Esophagus muscularis mucosa (tissue), 3 donors: ENCODE measurements at regions not wholly inside any gene's neighbourhood (a gene's known extent, or its start where the extent isn't known, plus 50 kb on each side); places are given as distances from the start of the nearest gene placed in this dataset.

Source experiments
- POLR2A ChIP-seq: fragments of 450-650 bp; IDR thresholded peaks from one replicate; pipeline ENCODE4 v1.6.1; 2017; ENCODE audit warnings: antibody characterized with exemption, moderate library complexity, mild to moderate bottlenecking, low read depth
- POLR2AphosphoS5 ChIP-seq, 2 donors: sonication (generic); formaldehyde crosslinking; IDR thresholded peaks; one replicate each; pipeline ENCODE4 v1.6.1; 2017; ENCODE audit warnings: antibody characterized with exemption in 2 of 2
- TF ChIP-seq, protein P1 (sequence below), 3 experiments: fragments of 200-600 bp in 2 of 3; fragments of 450-650 bp in 1 of 3; sonication (generic) in 2 of 3; IDR thresholded peaks; one replicate each; pipeline ENCODE4 v1.5.1; 2017 to 2019; ENCODE audit warnings: antibody characterized with exemption in 3 of 3, mild to moderate bottlenecking in 2 of 3, moderate library complexity in 1 of 3

GRCh38 chr20:62529896-62530642 lies 54.3 kb upstream of the GATA5 start:
- TF ChIP-seq, protein P1, sequence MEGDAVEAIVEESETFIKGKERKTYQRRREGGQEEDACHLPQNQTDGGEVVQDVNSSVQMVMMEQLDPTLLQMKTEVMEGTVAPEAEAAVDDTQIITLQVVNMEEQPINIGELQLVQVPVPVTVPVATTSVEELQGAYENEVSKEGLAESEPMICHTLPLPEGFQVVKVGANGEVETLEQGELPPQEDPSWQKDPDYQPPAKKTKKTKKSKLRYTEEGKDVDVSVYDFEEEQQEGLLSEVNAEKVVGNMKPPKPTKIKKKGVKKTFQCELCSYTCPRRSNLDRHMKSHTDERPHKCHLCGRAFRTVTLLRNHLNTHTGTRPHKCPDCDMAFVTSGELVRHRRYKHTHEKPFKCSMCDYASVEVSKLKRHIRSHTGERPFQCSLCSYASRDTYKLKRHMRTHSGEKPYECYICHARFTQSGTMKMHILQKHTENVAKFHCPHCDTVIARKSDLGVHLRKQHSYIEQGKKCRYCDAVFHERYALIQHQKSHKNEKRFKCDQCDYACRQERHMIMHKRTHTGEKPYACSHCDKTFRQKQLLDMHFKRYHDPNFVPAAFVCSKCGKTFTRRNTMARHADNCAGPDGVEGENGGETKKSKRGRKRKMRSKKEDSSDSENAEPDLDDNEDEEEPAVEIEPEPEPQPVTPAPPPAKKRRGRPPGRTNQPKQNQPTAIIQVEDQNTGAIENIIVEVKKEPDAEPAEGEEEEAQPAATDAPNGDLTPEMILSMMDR (IDR thresholded peaks at IDR 0.05), result no peak
- TF ChIP-seq POLR2A, result no peak
- TF ChIP-seq POLR2AphosphoS5 (IDR thresholded peaks at IDR 0.05), result no peak
